Right lobe of liver (tissue), 6 donors: ENCODE measurements at regions not wholly inside any gene's neighbourhood (a gene's known extent, or its start where the extent isn't known, plus 50 kb on each side); places are given as distances from the start of the nearest gene placed in this dataset.

ENCODE experiments used
- ATAC-seq, 4 donors: fragments of 200-7000 bp; cut with Tn5 transposase; one replicate each; pipeline ENCODE4 v1.9.1; 2020; ENCODE audit warnings: mild to moderate bottlenecking in 4 of 4, moderate library complexity in 4 of 4
- DNase-seq, 3 donors: peaks; one replicate each; pipeline ENCODE4 v3.0.0-alpha.2; 2020
- H3K27ac ChIP-seq, 3 donors: fragments of 200-600 bp; one replicate each; pipeline ENCODE4 v1.8.0; 2022
- H3K27me3 ChIP-seq, 2 donors: fragments of 200-600 bp; one replicate each; pipeline ENCODE4 v1.8.0; 2022
- H3K36me3 ChIP-seq, 4 donors: fragments of 200-600 bp; sonication (generic) in 1 of 4; one replicate each; pipeline versions ENCODE4 v1.5.1 to v1.8.0; 2017 to 2022; ENCODE audit warnings: control low read depth in 1 of 4
- H3K4me1 ChIP-seq, 4 donors: fragments of 200-600 bp; sonication (generic) in 1 of 4; one replicate each; pipeline versions ENCODE4 v1.5.1 to v1.8.0; 2017 to 2022; ENCODE audit warnings: control low read depth in 1 of 4
- H3K4me3 ChIP-seq, 3 donors: fragments of 200-600 bp; one replicate each; pipeline ENCODE4 v1.8.0; 2022
- H3K9me3 ChIP-seq, 4 donors: fragments of 200-600 bp; sonication (generic) in 1 of 4; one replicate each; pipeline versions ENCODE4 v1.5.1 to v1.8.0; 2017 to 2022; ENCODE audit warnings: control low read depth in 1 of 4
- POLR2A ChIP-seq: fragments of 450-650 bp; IDR thresholded peaks from one replicate; pipeline ENCODE4 v1.6.1; 2017; ENCODE audit warnings: antibody characterized with exemption, mild to moderate bottlenecking
- WGBS: methylation state at CpG from one replicate; pipeline ENCODE4 v1.1.6; 2018; ENCODE audit warnings: low coverage, low lambda C conversion rate; ENCODE audit not compliant: insufficient coverage; ENCODE audit errors: missing lambda C conversion rate; 5-methylcytosine and 5-hydroxymethylcytosine counted together
- intact Hi-C, 2 donors: fragments of 100-400 bp; cut with DNase I; formaldehyde crosslinking; loops; one replicate each; pipeline versions ENCODE4 v1.11.2 to v1.14.1; 2022
- TF ChIP-seq, protein P1 (sequence below), 4 donors: fragments of 200-600 bp in 3 of 4; fragments of 450-650 bp in 1 of 4; IDR thresholded peaks; one replicate each; pipeline versions ENCODE4 v1.5.1 to v1.8.0; 2016 to 2022; ENCODE audit warnings: antibody characterized with exemption in 4 of 4, mild to moderate bottlenecking in 2 of 4
- donor health status: DM: no; HTN: yes; CAD: no.
- donor health status: DM: no; HTN: no; CAD: no.
- donor health status: DM: no; HTN: no; CAD: no.
- donor health status: DM: no; HTN: yes; CAD: no.
- donor health status: DM: no; HTN: yes; CAD: no.

DNA sequence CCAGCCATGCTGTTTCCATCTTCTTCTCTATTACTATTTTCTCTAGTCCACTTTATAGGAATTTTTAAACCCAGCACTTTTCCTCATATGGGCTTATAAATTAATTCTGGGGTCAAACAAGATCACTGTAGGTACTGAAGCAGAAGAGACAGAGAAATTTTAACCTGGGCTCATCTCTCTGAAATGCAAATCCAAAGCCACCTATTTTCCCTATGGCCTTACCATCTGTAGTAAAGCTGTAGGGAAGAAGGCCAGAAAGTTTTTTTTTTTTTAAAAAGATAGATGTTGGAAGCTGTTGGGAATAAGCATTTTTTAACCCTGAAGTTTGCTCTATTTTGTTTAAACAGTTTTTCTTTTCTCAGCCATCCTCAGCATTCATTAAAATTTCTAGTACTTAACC lies 367.4 kb downstream of the CD109 start:
- H3K4me1 ChIP-seq = no peaks in the 10 kb centered on the region
- H3K27ac ChIP-seq = no peak overlapping the region
- no peaks in the 10 kb centered on the region for H3K36me3 ChIP-seq
- no peak for ATAC-seq
- DNase-seq = no peak
- TF ChIP-seq POLR2A = no peak
- TF ChIP-seq, protein P1, sequence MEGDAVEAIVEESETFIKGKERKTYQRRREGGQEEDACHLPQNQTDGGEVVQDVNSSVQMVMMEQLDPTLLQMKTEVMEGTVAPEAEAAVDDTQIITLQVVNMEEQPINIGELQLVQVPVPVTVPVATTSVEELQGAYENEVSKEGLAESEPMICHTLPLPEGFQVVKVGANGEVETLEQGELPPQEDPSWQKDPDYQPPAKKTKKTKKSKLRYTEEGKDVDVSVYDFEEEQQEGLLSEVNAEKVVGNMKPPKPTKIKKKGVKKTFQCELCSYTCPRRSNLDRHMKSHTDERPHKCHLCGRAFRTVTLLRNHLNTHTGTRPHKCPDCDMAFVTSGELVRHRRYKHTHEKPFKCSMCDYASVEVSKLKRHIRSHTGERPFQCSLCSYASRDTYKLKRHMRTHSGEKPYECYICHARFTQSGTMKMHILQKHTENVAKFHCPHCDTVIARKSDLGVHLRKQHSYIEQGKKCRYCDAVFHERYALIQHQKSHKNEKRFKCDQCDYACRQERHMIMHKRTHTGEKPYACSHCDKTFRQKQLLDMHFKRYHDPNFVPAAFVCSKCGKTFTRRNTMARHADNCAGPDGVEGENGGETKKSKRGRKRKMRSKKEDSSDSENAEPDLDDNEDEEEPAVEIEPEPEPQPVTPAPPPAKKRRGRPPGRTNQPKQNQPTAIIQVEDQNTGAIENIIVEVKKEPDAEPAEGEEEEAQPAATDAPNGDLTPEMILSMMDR (IDR thresholded peaks at IDR 0.05) = no peak
- H3K4me3 ChIP-seq = no peak overlapping the region
- intact Hi-C loops = no loop called here
- no peaks in the 10 kb centered on the region for H3K9me3 ChIP-seq
- no peaks in the 10 kb centered on the region for H3K27me3 ChIP-seq

DNA sequence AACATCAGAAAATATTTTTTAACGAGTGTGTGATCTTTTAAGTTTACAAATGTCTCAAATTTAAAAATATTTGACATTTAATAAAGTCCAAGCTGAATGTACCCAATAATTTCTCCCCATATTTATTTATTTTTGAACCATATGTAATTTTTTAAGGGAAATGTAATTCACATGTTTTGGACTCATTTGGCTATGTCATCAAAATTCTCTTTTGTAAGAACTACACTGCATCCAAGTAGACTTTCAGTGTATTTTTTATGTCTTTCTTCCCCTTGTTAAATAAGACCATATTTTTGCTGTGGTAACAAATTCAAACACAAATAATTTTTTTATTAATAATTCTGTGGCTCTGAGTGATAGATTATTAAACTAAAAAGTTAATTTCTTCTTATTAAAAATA lies 365.2 kb downstream of the CD109 start:
- no peaks in the 10 kb centered on the region for H3K4me1 ChIP-seq
- H3K27me3 ChIP-seq = no peaks in the 10 kb centered on the region
- TF ChIP-seq, protein P1 (IDR thresholded peaks at IDR 0.05) = no peak
- no peak for TF ChIP-seq POLR2A
- WGBS = 36% methylated on average over 1 of the region's 1 CpG
- H3K4me3 ChIP-seq = no peak overlapping the region
- intact Hi-C loops = no loop called here
- DNase-seq (no peak), ATAC-seq (no peak)
- no peaks in the 10 kb centered on the region for H3K9me3 ChIP-seq
- no peaks in the 10 kb centered on the region for H3K36me3 ChIP-seq
- H3K27ac ChIP-seq = no peak overlapping the region

DNA sequence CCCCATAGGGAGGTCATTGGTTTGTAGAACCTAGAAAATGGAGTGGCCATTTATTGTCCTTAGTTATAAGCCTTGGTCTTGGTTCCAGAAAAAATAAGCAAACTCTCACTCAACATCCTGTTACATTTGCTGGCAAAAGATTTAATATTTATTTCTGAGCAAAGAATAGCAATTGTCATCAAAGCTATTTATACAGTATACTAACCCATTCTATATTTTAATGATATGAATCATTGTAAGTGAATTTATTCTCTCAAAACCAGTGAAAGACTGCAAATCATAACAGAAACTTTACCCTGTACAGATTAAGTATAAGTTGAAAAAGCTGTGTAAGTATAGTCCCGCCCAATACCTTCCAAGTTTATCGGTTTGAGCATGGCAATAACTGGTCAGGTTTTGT lies 364.4 kb downstream of the CD109 start:
- H3K36me3 ChIP-seq = no peaks in the 10 kb centered on the region
- no peaks in the 10 kb centered on the region for H3K27me3 ChIP-seq
- TF ChIP-seq, protein P1 (IDR thresholded peaks at IDR 0.05) = no peak
- no peak for TF ChIP-seq POLR2A
- no peaks in the 10 kb centered on the region for H3K4me1 ChIP-seq
- H3K4me3 ChIP-seq = no peak overlapping the region
- H3K27ac ChIP-seq = no peak overlapping the region
- intact Hi-C loops = no loop called here
- no peak for DNase-seq
- no peaks in the 10 kb centered on the region for H3K9me3 ChIP-seq
- no peak for ATAC-seq
- 92% methylated on average over 2 of the region's 2 CpGs for WGBS

DNA sequence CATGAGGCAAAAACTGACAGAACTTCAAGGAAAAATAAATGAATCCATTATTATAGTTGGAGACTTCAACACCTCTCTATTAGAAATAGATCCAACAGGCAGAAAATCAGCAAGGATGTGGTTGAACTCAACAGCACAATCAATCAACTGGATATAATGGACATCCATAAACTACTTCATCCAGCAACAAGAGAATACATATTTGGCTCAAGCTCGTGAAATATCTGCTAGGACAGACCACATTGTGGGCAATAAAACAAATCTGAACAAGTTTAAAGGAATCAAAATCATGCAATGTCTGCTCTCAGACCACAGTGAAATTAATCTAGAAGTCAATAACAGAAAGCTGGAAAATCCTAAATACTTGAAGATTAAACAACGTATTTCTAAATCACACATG lies 362.6 kb downstream of the CD109 start:
- no peaks in the 10 kb centered on the region for H3K36me3 ChIP-seq
- no peaks in the 10 kb centered on the region for H3K27me3 ChIP-seq
- no peak overlapping the region for H3K27ac ChIP-seq
- intact Hi-C loops = no loop called here
- DNase-seq (no peak), ATAC-seq (no peak)
- H3K4me3 ChIP-seq = no peak overlapping the region
- WGBS = 51% methylated on average over 2 of the region's 2 CpGs
- H3K9me3 ChIP-seq = no peaks in the 10 kb centered on the region
- H3K4me1 ChIP-seq = no peaks in the 10 kb centered on the region
- no peak for TF ChIP-seq POLR2A
- TF ChIP-seq, protein P1 (IDR thresholded peaks at IDR 0.05) = no peak

DNA sequence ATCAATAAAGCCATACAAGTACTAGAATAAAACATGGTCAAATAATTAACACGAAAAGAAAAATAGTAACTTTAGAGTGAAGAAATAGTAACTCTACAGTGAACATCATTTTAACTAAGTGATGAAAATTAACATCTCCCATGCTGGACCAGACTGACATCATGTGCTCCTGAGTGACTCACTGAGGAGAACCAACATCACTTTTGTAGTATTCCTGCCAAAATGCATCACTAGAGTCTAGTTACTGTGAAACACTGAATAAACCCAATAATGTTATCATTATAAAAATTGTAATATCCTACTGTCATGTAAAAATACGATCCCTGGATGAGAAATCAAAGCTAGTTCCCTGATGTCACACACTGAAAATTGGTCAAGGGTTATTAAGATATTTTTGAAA lies 361.3 kb downstream of the CD109 start:
- WGBS = 59% methylated on average over 2 of the region's 2 CpGs

More for the DNA sequence above, 361.3 kb downstream of the CD109 start:
- H3K27me3 ChIP-seq = no peaks in the 10 kb centered on the region
- TF ChIP-seq, protein P1 (IDR thresholded peaks at IDR 0.05) = no peak
- TF ChIP-seq POLR2A = no peak
- no peak overlapping the region for H3K27ac ChIP-seq
- no peaks in the 10 kb centered on the region for H3K9me3 ChIP-seq
- H3K36me3 ChIP-seq = no peaks in the 10 kb centered on the region
- ATAC-seq (no peak), DNase-seq (no peak)
- H3K4me1 ChIP-seq = no peaks in the 10 kb centered on the region
- H3K4me3 ChIP-seq = no peak overlapping the region
- intact Hi-C loops = no loop called here
